DOHH2 (cell line): ENCODE measurements at regions not wholly inside any gene's neighbourhood (a gene's known extent, or its start where the extent isn't known, plus 50 kb on each side); places are given as distances from the start of the nearest gene placed in this dataset.

Source experiments
- CTCF ChIP-seq: fragments of 200-600 bp; sonication (generic); IDR thresholded peaks from one replicate; pipeline ENCODE4 v1.5.1; 2014; ENCODE audit warnings: antibody characterized with exemption, mild to moderate bottlenecking, low read depth, low read length; ENCODE audit not compliant: poor library complexity, severe bottlenecking
- EZH2phosphoT487 ChIP-seq: fragments of 200-600 bp; sonication (generic); IDR thresholded peaks from 2 replicates; pipeline ENCODE4 v1.6.1; 2017; ENCODE audit warnings: borderline replicate concordance, mild to moderate bottlenecking, antibody characterized with exemption, low read length, moderate library complexity, mixed read lengths

GRCh38 chr3:72447059-72447946 is 400.9 kb downstream of the SHQ1 start:
- TF ChIP-seq CTCF (no peak), EZH2phosphoT487 (no peak)
